Vagina (tissue), 2 donors: ENCODE measurements at regions not wholly inside any gene's neighbourhood (a gene's known extent, or its start where the extent isn't known, plus 50 kb on each side); places are given as distances from the start of the nearest gene placed in this dataset.

ENCODE experiments used
- CTCF ChIP-seq, 3 experiments: fragments of 450-650 bp in 2 of 3; fragments of 200-600 bp in 1 of 3; sonication (generic) in 1 of 3; IDR thresholded peaks; one replicate each; pipeline ENCODE4 v1.5.1; 2017 to 2019; ENCODE audit warnings: antibody characterized with exemption in 3 of 3, mild to moderate bottlenecking in 2 of 3, moderate library complexity in 2 of 3
- POLR2A ChIP-seq, 2 donors: fragments of 450-650 bp; IDR thresholded peaks; one replicate each; pipeline ENCODE4 v1.6.1; 2017; ENCODE audit warnings: antibody characterized with exemption in 2 of 2, mild to moderate bottlenecking in 2 of 2, moderate library complexity in 2 of 2

DNA sequence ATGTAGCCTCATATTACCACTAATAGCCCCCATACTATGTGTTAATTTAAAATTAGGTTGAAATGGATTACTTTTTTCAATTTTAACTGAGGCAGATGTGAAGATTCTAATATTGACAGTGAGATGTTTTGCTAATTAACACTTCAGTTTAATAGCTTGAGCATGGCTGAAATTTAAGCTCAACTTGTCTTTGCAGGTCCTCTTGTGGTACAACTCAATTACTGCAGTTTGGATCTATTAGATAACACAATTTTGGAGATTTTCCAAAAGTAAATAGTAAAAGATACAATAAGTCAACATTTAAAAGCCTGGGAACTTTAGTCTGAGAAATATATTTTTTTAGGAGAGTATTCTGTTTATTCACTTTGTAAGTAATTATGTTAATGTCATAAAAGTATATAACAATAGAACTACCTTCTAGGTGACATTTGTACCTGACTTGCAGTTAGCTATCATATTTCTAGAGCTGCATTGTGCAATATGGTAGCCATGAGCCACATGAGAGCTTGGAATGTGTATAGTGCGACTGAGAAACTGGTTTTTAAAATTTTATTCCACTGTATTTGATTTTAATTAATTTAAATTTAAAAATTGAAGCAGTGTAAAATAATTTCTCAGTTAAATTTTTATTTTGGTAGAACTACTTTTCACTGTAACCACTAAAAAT, 73.1 kb upstream of the FMR1 start:
- TF ChIP-seq CTCF (IDR thresholded peaks at IDR 0.05): no peak
- no peak for TF ChIP-seq POLR2A (IDR thresholded peaks at IDR 0.05)
